ENCODE measurements at regions not wholly inside any gene's neighbourhood (a gene's known extent, or its start where the extent isn't known, plus 50 kb on each side); places are given as distances from the start of the nearest gene placed in this dataset.
"Not testable (repeated sequence)": the region's sequence is repeated elsewhere in the genome, so short reads cannot be mapped to it uniquely, and the experiment has no call there.

- no peak for DNase-seq
These were observed 165.5 kb upstream of the MBNL1 start for GRCh38 chr3:152103257-152103656.

- DNase-seq: peak; percentile 38
These were observed 163.8 kb upstream of the MBNL1 start for GRCh38 chr3:152104847-152105415.

- DNase-seq: no peak
These were observed 163.3 kb upstream of the MBNL1 start for GRCh38 chr3:152105446-152105845.

DNA sequence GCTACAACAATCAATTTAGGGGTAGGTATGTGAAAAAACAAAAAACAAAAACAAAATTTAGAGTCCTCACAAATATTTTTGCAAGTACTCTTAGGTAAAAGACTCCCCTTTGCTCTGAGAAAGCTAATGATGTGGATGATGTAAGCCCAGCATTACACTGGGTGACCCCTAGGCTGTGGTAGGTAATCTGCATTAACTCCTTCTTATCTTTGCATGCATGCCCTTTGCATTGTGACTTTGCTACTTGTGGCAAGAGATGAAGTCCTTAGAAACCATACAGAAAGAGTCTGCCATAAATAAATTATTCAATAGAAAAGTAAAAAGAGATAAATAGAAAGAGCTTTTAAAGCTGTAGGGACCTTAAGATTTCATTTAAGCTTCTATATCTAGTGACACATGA, 159.7 kb upstream of the MBNL1 start:
- DNase-seq: no peak

DNA sequence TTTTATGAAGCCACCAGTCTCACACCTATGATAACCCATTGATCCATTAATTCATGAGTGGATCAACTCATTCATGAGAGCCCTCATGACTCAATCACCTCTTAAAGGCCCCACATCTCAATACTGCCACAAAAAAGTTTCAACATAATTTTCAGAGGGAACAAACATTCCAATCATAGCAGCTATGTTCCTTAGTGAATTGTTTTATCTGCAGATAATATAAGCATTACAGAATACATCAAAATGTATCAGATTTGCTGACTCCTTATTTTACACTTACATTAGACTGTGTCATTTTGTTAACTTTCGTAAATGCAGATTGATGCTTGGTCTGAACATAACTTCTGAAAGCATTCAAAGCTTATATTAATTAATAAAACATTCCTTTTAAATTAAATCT, 155.3 kb upstream of the MBNL1 start:
- DNase-seq: no peak

GRCh38 chr3:152113992-152114651, 154.6 kb upstream of the MBNL1 start:
- no peak for DNase-seq

GRCh38 chr3:152120601-152121269, 148.0 kb upstream of the MBNL1 start:
- no peak for DNase-seq

DNA sequence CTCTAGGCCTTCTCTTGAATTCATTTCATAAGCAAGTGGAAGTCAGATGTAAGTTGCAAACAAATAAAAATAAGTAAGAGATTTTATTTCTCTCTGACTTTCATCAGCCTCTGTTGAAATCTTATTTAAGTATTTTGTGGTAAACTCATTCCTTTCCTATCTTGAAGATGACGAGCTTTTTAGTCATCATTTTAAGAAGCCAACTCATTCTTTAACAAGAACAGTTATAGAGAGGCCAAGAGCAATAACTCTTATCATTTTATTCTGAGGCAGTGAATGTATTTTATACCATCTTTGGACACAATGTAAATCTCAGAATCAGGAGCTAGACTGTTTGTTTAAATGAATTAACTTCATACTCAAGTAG, 147.5 kb upstream of the MBNL1 start:
- no peak for DNase-seq

DNA sequence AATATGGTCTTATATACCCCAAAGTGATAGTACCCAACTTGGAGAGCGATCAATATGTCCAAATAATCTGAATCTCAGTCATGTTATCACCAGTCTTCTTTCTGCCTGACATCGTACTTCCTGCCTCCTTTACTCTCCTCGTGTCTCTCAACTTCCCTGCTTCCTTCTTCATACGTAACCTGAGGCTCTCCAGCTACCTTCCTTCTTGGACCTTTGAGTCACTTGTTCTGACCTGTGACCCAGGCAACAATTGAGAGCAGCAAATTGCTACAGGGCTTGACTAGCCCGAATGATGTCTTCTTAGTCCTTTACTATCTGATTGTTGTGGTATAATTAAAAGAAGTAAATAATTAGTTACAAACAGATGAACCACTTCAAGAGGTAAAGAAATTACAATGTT, 145.9 kb upstream of the MBNL1 start:
- DNase-seq: no peak

- no peak for DNase-seq
These were observed 145.3 kb upstream of the MBNL1 start for GRCh38 chr3:152123457-152123856.

DNA sequence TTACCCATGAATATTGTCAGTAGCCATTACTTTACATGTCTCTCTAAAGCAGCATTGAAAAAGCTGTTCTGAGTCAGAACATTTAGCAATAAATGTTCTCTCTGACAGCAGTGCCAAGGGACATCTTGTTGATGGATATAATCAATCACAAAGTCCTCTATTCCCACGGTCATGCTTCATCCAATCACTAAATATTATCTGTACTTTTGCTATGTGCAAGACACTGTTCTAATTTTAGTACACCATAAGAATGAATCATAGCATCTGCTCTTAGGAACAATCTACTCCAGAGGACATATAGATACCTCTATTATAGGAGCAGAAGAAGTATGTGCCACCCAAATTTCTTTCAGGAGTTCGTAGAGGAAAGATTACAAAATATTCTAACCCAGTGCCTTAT, 142.5 kb upstream of the MBNL1 start:
- no peak for DNase-seq

DNA sequence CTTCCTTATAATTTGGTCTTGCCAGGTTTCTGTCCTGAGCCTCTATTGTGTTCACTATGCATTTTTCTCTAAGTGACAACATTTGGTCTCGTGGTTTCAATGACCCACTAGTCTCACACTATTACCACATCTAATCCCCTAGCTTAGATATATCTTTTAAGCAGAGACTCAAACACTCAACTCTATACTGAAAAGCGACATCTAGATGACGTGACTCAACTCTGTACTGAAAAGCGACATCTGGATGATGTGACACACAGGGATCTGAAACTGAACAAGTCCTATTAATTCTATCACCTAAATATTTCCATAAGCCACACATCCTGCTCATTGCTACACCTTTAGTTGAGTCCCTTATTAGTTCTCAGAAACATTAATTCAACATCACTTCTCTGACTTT, 141.7 kb upstream of the MBNL1 start:
- no peak for DNase-seq

DNA sequence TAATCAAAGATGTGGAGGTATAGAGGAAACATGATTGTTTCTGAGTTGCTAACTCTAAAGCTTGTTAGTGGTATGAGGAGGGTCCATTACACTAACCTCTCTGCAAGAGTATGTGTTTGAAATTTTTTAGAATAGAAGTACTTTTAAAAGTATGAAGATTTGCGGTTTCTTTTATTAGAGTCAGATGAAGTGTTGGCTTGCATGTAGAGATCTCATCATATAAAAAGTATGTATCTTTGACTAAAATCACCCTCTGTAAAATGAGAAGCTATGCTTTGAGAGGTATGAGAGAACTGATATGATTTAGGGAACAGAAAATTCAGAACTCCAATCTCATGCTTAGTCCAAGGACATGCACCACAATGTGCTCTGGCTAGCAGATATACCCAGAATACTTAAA, 140.4 kb upstream of the MBNL1 start:
- DNase-seq: no peak

GRCh38 chr3:152139651-152140050, 129.1 kb upstream of the MBNL1 start:
- DNase-seq: no peak

- DNase-seq: no peak
These were observed 122.3 kb upstream of the MBNL1 start for GRCh38 chr3:152146461-152146860.

DNA sequence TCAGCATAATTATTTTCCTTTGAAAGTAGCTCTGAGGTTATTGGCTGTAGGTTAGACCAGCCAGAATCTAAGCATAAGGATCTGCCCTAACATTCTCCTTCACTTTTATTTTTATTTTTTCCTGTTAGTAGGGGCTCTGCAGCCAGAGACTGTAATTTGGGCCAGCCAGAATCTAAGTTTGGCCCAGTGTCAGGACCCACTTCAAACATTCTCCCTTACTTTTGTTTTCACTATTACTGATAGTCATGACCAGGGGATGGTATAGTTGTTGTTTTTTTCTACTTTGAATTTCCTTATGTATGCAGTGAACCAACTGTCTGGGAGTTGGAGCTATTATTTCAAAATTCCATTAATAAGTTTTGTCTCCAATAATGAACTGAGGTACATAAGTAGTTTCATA, 121.0 kb upstream of the MBNL1 start:
- DNase-seq: no peak

- no peak for DNase-seq
These were observed 120.2 kb upstream of the MBNL1 start for GRCh38 chr3:152148579-152148978.

GRCh38 chr3:152149832-152150231, 118.9 kb upstream of the MBNL1 start:
- DNase-seq: no peak

DNA sequence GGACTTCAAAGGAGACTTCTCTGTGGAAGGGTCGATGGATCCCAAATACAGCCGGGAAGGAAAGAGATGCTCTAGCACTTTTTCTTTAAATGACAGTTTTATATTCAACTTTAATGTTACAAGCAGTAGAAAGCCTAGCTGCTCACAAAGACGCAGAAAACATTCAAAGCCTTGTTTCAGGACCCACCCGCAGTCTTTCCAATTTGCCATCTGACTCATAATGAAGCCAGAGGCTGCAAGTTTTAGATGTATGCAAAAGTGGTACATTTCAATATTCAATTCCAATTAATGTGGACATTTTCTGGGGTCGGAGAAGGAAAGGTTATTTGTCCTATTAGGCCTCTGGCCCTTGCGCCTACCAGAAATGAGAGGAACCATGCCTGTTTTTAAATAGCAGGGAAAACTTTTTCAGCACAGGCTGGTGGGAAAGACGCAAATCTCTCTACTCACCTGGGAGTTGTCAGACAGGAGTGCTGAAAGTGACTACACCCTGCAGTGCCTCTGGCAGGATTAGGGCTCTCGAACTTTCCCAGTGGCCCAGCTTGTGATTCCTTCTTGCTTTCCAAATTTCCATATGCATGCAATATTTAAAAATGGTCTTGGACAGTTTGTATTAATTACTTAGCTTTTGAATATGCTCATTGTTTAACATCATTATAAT, 117.4 kb upstream of the MBNL1 start:
- no peak for DNase-seq

DNA sequence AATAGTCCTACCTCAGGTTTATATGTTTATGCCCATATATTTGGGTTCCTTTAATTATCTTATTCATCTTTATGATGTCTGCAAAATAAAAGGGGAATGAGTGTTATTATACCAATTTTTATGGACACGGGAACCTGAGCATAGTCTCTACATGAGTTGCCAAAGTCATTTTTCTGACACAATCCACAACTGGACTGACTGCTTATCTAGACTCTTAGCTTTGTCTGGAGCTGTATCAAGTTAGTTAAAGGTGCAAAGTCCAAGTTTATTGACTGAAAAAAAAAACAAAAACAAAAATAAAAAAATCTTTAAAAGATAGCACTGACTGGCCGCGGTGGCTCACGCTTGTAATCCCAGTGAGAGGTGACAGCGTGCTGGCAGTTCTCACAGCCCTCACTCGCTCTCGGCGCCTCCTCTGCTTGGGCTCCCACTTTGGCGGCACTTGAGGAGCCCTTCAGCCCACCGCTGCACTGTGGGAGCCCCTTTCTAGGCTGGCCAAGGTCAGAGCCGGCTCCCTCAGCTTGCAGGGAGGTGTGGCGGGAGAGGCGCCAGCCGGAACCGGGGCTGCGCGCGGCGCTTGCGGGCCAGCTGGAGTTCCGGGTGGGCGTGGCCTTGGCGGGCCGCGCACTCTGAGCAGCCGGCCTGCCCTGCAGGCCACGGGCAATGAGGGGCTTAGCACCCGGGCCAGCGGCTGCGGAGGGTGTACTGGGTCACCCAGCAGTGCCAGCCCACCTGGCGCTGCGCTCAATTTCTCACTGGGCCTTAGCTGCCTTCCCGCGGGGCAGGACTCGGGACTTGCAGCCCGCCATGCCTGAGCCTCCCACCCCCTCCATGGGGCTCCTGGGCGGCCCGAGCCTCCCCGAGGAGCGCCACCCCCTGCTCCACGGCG, 116.6 kb upstream of the MBNL1 start:
- DNase-seq: not testable (repeated sequence)

- DNase-seq: not testable (repeated sequence)
These were observed 115.6 kb upstream of the MBNL1 start for GRCh38 chr3:152153115-152153514.

DNA sequence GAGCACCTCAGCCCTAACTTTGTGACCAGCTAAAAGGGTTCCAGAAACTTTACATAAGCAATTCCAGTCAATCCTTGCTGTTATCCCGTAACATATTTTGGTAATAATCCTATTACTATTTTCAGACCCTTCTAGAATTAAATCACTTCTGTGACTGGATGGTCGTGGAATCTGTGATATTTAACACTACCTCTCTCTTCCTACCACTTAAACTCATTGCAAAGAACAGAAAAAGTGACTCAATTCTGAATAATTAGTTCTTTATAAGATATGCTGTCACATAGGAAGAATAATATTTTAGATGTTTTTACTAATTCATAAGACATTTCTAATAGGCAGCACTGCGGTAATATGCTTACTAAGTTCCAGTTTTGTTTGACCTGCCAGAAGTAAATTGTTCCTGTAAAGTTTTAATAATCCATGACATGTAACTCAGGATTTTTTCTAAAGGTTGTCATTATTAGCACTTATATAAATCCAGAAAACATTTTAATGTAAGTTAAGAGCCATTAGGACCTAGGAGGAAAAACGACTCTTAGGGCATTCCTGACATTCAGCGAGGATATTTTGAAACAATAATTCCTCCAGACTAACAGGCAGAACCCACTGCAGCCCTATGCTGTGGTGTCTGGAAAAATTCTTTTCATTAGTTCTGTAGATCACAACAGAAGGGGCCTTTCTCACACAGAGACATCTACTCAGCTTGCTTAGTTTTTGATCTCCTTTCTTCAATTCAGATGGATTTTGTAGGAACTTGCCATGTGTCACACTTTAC, 113.3 kb upstream of the MBNL1 start:
- DNase-seq: no peak

Data from SIG-M5 (cell line).